Transverse colon (tissue), 4 donors: ENCODE measurements at regions not wholly inside any gene's neighbourhood (a gene's known extent, or its start where the extent isn't known, plus 50 kb on each side); places are given as distances from the start of the nearest gene placed in this dataset.

ENCODE experiments used
- DNase-seq: peaks from one replicate; pipeline ENCODE4 v3.0.0-alpha.2; 2019
- H3K27ac ChIP-seq, 4 donors: fragments of 200-600 bp; sonication (generic); 2 replicates each; pipeline ENCODE4 v1.5.1; 2016 to 2018; ENCODE audit warnings: inconsistent platforms in 4 of 4
- H3K27me3 ChIP-seq: fragments of 200-600 bp; sonication (generic); 2 replicates; pipeline ENCODE4 v1.5.1; 2017; ENCODE audit warnings: inconsistent platforms
- H3K36me3 ChIP-seq, 4 donors: fragments of 200-600 bp; sonication (generic); 2 replicates each; pipeline ENCODE4 v1.5.1; 2017 to 2019; ENCODE audit warnings: inconsistent platforms in 4 of 4
- H3K4me1 ChIP-seq, 4 donors: fragments of 200-600 bp; sonication (generic); 2 replicates each; pipeline ENCODE4 v1.5.1; 2017 to 2020; ENCODE audit warnings: inconsistent platforms in 4 of 4
- H3K4me3 ChIP-seq, 4 donors: fragments of 200-600 bp; sonication (generic); 1 replicate in 1 of 4; 2 replicates in 3 of 4; pipeline versions ENCODE4 v1.5.1 to v1.6.1; 2017 to 2019; ENCODE audit warnings: inconsistent platforms in 4 of 4
- H3K9me3 ChIP-seq, 2 donors: fragments of 200-600 bp; sonication (generic); 2 replicates each; pipeline ENCODE4 v1.5.1; 2017 to 2019; ENCODE audit warnings: inconsistent platforms in 2 of 2
- CTCF ChIP-seq, 5 experiments: fragments of 200-600 bp in 3 of 5; fragments of 450-650 bp in 2 of 5; sonication (generic) in 3 of 5; IDR thresholded peaks; 1 replicate in 2 of 5; 2 replicates in 3 of 5; pipeline ENCODE4 v1.5.1; 2016 to 2017; ENCODE audit warnings: antibody characterized with exemption in 5 of 5, inconsistent platforms in 3 of 5, mild to moderate bottlenecking in 2 of 5, moderate library complexity in 1 of 5
- EP300 ChIP-seq: sonication (generic); formaldehyde crosslinking; IDR thresholded peaks from one replicate; pipeline ENCODE4 v1.6.1; 2017; ENCODE audit warnings: antibody characterized with exemption, low read depth
- POLR2A ChIP-seq: fragments of 450-650 bp; IDR thresholded peaks from one replicate; pipeline ENCODE4 v1.6.1; 2016; ENCODE audit warnings: antibody characterized with exemption, mild to moderate bottlenecking, moderate library complexity
- POLR2AphosphoS5 ChIP-seq, 3 donors: sonication (generic); formaldehyde crosslinking; IDR thresholded peaks; one replicate each; pipeline ENCODE4 v1.6.1; 2016; ENCODE audit warnings: antibody characterized with exemption in 3 of 3
- WGBS, 2 donors: methylation state at CpG; one replicate each; pipeline ENCODE4 v1.1.5; 2018; ENCODE audit warnings: low coverage in 1 of 2; 5-methylcytosine and 5-hydroxymethylcytosine counted together
- in situ Hi-C, 4 donors: fragments of 200-750 bp; cut with MboI; loops; one replicate each; pipeline versions ENCODE4 v1.15.0 to v1.15.1; 2017; ENCODE audit warnings: low sequenced_read_pairs in 3 of 4, low pct_ligation_motif_present in 1 of 4, low pct_unique_long_range_greater_than_20kb in 1 of 4
- intact Hi-C: fragments of 100-400 bp; cut with DNase I; formaldehyde crosslinking; loops from one replicate; pipeline ENCODE4 v1.15.1; 2023; ENCODE audit warnings: low total_unique reads

- intact Hi-C loops (no loop called here), in situ Hi-C loops (no loop called here)
- whole genome bisulfite sequencing, 2 donors: 80 to 82% methylated on average over 1 to 25 of the region's 26 CpGs
- no peak for DNase-seq
- H3K27me3 ChIP-seq: peaks cover 18% of the 10 kb centered on the region
- no peak overlapping the region for H3K4me3 ChIP-seq
- no peaks in the 10 kb centered on the region for H3K36me3 ChIP-seq
- no peaks in the 10 kb centered on the region for H3K4me1 ChIP-seq
- no peak overlapping the region for H3K27ac ChIP-seq
- no peak for TF ChIP-seq EP300
- TF ChIP-seq POLR2AphosphoS5 (IDR thresholded peaks at IDR 0.05): no peak
- TF ChIP-seq POLR2A: no peak
- TF ChIP-seq CTCF (IDR thresholded peaks at IDR 0.05): no peak
- no peaks in the 10 kb centered on the region for H3K9me3 ChIP-seq
These were observed 219.3 kb upstream of the GGTLC1 start for GRCh38 chr20:24207803-24208300.

- WGBS, 2 donors: 72 to 78% methylated on average over 4 to 5 of the region's 5 CpGs
- H3K27me3 ChIP-seq: peaks cover 10% of the 10 kb centered on the region
- intact Hi-C loops: no loop called here
- no peaks in the 10 kb centered on the region for H3K36me3 ChIP-seq
- no peaks in the 10 kb centered on the region for H3K9me3 ChIP-seq
- H3K27ac ChIP-seq: no peak overlapping the region
- in situ Hi-C loops: no loop called here
- no peak overlapping the region for H3K4me3 ChIP-seq
- TF ChIP-seq EP300 (no peak), POLR2A (no peak), POLR2AphosphoS5 (IDR thresholded peaks at IDR 0.05) (no peak), CTCF (IDR thresholded peaks at IDR 0.05) (no peak)
- no peaks in the 10 kb centered on the region for H3K4me1 ChIP-seq
- no peak for DNase-seq
These were observed 218.4 kb upstream of the GGTLC1 start for GRCh38 chr20:24206995-24207394.

GRCh38 chr20:24203526-24204183, 215.1 kb upstream of the GGTLC1 start:
- intact Hi-C loops: no loop called here
- Histone ChIP-seq H3K36me3 (no peaks in the 10 kb centered on the region), H3K4me3 (no peak overlapping the region), H3K27me3 (no peaks in the 10 kb centered on the region), H3K27ac (no peak overlapping the region), H3K9me3 (no peaks in the 10 kb centered on the region), H3K4me1 (no peaks in the 10 kb centered on the region)
- in situ Hi-C loops: no loop called here
- DNase-seq: no peak
- 77% methylated on average over 7 of the region's 7 CpGs; no CpG with 5 or more reads in 1 of the 2 donors for WGBS, 2 donors
- TF ChIP-seq EP300: no peak
- no peak for TF ChIP-seq CTCF (IDR thresholded peaks at IDR 0.05)
- TF ChIP-seq POLR2A: no peak
- no peak for TF ChIP-seq POLR2AphosphoS5 (IDR thresholded peaks at IDR 0.05)

- no peaks in the 10 kb centered on the region for H3K9me3 ChIP-seq
- no peak overlapping the region for H3K4me3 ChIP-seq
- no peak for TF ChIP-seq EP300
- no peak for TF ChIP-seq POLR2A
- TF ChIP-seq CTCF (IDR thresholded peaks at IDR 0.05): no peak
- no peak for TF ChIP-seq POLR2AphosphoS5 (IDR thresholded peaks at IDR 0.05)
- no peak for DNase-seq
- no peaks in the 10 kb centered on the region for H3K36me3 ChIP-seq
- intact Hi-C loops (no loop called here), in situ Hi-C loops (no loop called here)
- H3K27ac ChIP-seq: no peak overlapping the region
- H3K4me1 ChIP-seq: no peaks in the 10 kb centered on the region
- WGBS, 2 donors: 60 to 80% methylated on average over 2 to 6 of the region's 6 CpGs
- no peaks in the 10 kb centered on the region for H3K27me3 ChIP-seq
These were observed 210.9 kb upstream of the GGTLC1 start for GRCh38 chr20:24199501-24199900.
